GM04503 (cell line): ENCODE measurements at regions not wholly inside any gene's neighbourhood (a gene's known extent, or its start where the extent isn't known, plus 50 kb on each side); places are given as distances from the start of the nearest gene placed in this dataset.
"Not testable (repeated sequence)": the region's sequence is repeated elsewhere in the genome, so short reads cannot be mapped to it uniquely, and the experiment has no call there.

ENCODE experiments used
- DNase-seq: peaks from one replicate; pipeline ENCODE4 v3.0.0-alpha.2; 2012; ENCODE audit warnings: low read depth

DNA sequence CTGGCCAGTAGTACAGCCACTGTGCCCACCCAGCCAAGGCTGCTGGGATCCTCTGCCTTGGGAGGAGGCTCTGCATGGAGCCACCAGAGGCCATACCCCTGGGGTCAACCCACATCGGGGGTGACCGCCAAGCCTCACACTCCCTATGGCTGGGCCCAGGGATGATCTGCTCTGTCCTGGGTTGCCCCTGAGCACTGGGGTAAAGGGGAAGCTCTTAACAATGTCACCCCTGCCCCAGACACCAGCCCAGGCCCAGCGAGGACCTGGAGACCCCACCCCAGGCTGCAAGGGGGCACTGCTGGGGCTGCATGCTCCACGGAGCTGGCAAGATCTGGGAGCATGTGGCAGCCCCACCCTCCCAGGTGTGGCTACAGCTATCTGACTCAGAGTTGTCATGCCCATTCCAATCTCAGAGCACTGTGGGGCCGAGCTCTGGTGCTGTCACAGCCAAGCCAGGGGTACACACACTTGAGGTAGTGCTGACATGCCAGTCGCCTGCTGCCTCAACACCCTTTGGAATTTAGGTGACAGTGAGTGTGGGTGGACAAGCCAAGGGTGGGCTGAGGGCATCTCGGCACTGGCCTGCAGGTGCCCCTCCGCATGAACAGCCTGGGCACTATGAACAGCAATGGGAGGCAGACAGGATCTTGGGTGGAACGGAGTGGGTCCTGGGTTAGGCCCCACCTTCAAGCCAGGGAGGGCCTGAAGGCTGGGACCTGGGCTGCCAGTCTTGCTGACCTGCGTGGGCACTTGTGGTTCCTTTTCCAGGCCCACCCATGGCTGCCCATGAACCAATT, 427.7 kb downstream of the LRRIQ3 start:
- no peak for DNase-seq

- DNase-seq, result no peak
Observed at GRCh38 chr1:73766786-73767348, 431.1 kb downstream of the LRRIQ3 start.

- no peak for DNase-seq
Observed at GRCh38 chr1:73765551-73766233, 432.3 kb downstream of the LRRIQ3 start.

GRCh38 chr1:73761559-73761958, 436.4 kb downstream of the LRRIQ3 start:
- DNase-seq, result no peak

DNA sequence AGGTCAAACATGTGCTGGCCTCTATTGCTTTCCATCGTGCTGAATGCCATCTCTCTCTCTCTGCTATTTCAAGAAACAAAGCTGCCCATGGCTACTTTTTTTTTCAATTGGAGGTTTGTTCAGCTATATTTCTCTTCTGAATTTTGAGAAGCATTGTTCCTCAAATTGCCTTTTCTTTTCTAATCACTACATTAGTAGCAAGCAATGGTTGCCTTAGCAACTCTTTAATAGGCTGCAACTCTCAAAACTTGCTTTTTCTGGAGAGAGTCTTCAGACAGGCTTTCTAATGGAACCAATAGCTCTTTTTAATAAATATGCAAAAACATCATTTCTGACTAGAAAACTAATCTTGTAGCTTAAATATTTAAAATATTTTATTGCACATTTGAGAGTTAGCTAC, 439.0 kb downstream of the LRRIQ3 start:
- DNase-seq, result no peak

DNA sequence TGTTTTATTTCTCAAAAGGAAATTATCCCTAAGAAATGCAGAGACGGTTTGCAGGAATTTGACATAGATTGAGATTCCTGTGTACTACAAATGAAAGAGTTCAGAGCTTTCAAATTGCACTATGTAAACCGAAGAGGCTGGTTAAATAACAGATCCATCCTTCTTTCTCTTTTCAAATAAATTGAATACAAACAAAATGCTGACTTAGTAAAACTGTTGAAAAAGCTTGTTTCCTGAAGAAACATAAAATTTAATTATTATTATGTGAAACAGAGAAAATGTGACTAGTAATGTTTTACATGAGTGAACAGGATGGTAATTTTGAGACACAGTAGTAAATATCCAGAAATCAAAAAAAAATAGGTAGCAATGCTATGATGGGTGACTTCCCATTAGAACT, 441.2 kb downstream of the LRRIQ3 start:
- no peak for DNase-seq

DNA sequence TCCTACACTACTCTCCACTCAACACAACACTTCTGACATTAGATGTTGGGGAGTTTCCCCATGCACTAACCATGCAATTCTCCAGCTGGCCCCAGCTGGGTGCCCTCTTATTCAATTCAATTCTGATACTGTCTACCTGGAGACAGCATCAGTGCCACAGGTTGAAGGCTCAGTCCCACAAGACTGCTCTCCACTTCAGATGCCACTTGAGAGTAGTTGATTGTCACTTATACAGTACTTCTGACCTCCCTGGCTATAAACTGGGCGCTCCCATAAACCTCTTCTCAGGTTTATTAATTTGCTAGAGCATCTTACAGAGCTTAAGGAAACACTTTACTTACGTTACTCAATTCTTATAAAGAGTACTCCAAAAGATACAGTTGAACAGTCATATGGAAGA, 442.3 kb downstream of the LRRIQ3 start:
- DNase-seq, result no peak

DNA sequence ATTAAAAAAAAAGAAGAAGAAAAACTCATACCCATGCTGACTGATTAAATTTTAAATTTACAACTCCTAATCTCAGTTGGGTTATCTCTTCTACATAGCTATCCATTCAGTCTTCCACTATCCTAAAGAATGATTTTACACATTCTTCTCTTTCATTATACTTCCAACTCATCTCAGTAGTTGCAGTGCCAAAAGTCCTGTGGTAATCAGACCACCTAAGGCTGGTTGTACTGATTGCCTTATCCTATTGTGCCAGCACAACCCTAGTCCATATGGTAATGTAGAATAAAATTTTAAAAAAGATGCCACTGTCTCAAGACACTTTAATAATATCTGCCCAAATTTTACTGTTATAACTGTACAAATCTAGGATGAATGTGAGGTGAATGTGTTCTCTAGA, 448.0 kb downstream of the LRRIQ3 start:
- DNase-seq, result no peak

DNA sequence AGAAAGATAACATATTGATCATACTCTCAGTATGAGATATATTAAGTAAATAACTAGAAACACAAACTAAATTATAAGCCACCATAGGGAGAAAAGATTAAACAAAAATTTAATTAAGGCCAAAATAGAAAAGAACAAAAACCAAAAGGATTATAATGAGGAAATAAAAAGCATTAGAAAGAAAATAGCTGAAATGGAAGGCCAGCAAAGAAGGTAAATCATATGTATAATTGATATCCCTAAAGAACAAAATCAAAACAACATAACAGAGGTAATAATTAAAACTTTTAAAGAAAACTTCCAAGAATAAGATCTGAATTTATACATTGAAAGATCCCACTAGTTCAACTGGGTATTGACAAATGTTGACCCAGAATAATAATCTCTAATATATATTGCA, 453.0 kb downstream of the LRRIQ3 start:
- DNase-seq, result no peak

GRCh38 chr1:73736125-73736524, 461.9 kb downstream of the LRRIQ3 start:
- DNase-seq, result no peak

DNA sequence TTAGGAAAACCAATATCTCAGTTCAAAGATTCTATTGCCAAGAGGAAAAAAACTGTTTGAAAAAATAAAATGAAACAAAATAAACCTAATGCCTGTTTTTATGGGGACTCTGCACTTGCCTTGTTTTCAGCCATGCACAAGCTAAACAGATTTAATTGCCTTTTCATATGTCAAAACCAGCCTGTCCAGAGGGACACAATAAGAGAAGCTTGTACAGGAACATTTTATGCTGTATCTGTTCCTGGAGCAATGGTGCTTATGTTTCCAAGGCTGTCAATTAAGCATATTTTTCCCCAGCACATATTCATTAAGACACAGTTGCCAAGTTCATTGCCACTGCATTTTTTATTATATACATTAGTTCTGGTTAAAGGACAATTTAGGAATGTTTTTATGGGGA, 470.9 kb downstream of the LRRIQ3 start:
- DNase-seq, result no peak

- DNase-seq, result no peak
Observed at GRCh38 chr1:73722055-73722454, 475.9 kb downstream of the LRRIQ3 start.

- DNase-seq, result no peak
Observed at GRCh38 chr1:73717976-73718375, 480.0 kb downstream of the LRRIQ3 start.

GRCh38 chr1:73711089-73711488, 486.9 kb downstream of the LRRIQ3 start:
- no peak for DNase-seq

GRCh38 chr1:73701826-73702225, 496.1 kb downstream of the LRRIQ3 start:
- DNase-seq, result no peak

DNA sequence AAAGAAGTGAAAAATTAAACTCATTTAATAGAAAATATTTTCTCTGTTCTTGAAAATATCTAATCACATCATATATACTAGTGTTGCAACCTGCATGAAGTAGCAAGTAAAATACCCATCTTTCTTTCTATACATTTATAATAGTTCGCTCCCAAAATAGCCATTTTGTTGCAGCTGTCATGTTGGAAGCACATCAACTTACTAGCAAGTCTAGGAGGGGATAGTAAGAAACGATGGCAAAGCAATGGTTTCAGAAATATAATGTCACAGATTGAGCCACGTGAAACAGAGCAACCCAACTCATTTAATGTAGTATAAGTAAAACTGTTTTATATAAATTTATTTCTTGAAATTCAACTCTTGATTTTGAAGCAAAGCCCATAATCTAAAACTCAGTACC, 521.8 kb downstream of the LRRIQ3 start:
- no peak for DNase-seq

DNA sequence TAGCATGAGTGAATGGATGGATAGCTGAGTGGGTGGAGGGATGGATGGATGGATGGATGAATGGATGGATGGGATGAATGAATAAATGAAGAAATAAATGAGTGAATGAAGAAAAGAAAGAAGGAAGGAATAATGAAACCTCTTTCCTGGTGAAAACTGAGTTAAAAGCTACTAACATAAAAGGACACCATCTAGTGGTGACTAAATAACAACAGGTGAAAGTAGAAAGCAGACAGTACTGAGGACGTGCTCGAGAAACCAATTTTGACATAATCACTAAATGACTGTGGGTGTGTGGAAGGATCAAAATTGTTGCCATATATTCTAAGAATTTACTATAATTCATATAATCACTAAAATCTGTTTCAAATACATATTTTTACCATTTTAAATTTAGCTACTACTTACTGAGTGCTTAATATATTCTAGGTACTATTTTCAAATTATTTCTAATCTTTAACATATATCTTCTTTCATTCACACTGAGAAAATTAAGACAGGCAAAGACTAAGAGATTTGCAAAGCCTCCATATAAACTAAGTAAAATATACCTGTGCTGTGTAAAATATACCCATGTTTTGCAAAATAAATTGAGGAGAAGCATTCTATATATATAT, 522.9 kb downstream of the LRRIQ3 start:
- no peak for DNase-seq

GRCh38 chr1:73673971-73674370, 524.0 kb downstream of the LRRIQ3 start:
- no peak for DNase-seq

DNA sequence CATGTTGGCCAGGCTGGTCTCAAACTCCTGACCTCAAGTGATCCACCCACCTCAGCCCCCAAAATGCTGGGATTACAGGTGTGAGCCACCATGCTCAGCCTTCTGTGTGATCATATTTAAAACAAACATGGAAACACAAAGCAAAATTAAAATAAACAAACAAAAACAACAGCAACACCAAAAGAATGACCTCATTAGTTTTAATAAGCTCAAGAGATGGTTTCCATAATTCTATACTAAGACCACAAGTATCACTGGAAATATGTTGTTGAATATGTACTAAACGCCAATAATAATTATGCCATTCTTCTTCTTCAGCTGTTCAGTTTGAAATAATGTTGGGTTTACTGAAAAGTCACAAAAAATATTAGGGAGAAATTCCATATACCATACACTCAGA, 526.4 kb downstream of the LRRIQ3 start:
- no peak for DNase-seq

DNA sequence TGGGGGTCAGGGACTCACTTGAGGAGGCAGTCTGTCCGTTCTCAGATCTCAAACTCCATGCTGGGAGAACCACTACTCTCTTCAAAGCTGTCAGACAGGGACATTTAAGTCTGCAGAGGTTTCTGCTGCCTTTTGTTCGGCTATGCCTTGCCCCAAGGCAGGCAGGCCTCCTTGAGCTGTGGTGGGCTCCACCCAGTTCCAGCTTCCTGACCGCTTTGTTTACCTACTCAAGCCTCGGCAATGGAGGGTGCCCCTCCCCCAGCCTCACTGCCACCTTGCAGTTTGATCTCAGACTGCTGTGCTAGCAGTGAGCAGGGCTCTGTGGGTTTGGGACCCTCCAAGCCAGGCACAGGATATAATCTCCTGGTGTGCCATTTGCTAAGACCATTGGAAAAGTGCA, 530.0 kb downstream of the LRRIQ3 start:
- DNase-seq, result not testable (repeated sequence)

DNA sequence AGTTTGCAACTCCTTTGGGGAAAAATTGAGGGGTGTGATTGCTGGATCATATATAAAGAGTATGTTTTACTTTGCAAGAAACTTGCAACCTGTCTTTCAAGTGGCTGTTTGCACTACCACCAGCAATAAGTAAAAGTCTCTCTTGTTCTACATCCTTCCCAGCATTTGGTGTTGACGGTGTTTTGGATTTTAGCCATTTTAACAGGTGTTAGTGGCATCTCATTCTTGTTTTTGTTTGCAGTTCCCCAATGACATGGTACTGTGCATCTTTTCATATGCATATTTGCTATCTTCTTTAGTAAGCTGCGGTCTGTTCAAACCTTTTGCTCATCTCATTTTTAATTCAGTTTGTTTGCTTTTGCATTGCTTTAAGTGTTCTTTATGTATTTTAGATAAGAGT, 535.5 kb downstream of the LRRIQ3 start:
- no peak for DNase-seq

DNA sequence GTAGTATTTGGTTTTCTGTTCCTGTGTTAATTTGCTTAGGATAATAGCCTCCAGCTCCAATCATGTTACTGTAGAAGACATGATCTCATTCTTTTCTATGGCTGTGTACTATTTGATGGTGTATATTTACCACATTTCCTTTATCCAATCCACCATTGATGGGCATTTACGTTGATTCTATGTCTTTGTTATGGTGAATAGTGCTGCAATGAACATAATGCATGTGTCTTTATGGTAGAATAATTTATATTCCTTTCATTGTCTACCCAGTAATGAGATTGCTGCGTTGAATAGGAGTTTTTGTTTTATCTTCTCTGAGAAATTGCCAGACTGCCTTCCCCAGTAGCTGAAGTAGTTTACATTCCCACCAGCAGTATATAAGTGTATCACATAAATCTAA, 538.8 kb downstream of the LRRIQ3 start:
- DNase-seq, result no peak

GRCh38 chr1:73654714-73655113, 543.3 kb downstream of the LRRIQ3 start:
- DNase-seq, result no peak
